Panc1 (cell line): ENCODE measurements at regions not wholly inside any gene's neighbourhood (a gene's known extent, or its start where the extent isn't known, plus 50 kb on each side); places are given as distances from the start of the nearest gene placed in this dataset.

Experiments used
- ATAC-seq: fragments of 200-7000 bp; cut with Tn5 transposase; 2 replicates; pipeline ENCODE4 v1.9.1; 2020; ENCODE audit warnings: mild to moderate bottlenecking, moderate library complexity
- BruUV-seq: library from RNA; stranded (reverse); fragments of 400-500 nt; replicated peaks from 2 replicates; lab custom pipeline; 2021; lab: Mats Ljungman, UMichigan
- CTCF ChIA-PET: fragments of 300-600 bp; sonication (Branson Sonifier 250); formaldehyde crosslinking; loops from one replicate; lab custom pipeline; 2022; ENCODE audit warnings: antibody characterized with exemption; lab: Charles Lee
- POLR2A ChIA-PET: fragments of 300-600 bp; sonication (Branson Sonifier 250); formaldehyde crosslinking; loops from one replicate; lab custom pipeline; 2022; ENCODE audit warnings: antibody characterized with exemption; lab: Charles Lee
- DNase-seq: peaks from one replicate; pipeline ENCODE4 v3.0.0-alpha.2; 2010; ENCODE audit warnings: low read depth, low spot score
- H3K27ac ChIP-seq: 2 replicates; pipeline ENCODE4 v1.5.1; 2011; ENCODE audit warnings: mild to moderate bottlenecking, low read length, inconsistent platforms
- H3K27me3 ChIP-seq: fragments of 200-500 bp; sonication (Bioruptor generic); 2 replicates; pipeline ENCODE4 v1.6.0; 2014; ENCODE audit warnings: low read length, inconsistent platforms; ENCODE audit not compliant: control insufficient read depth, insufficient read depth
- H3K36me3 ChIP-seq: fragments of 200-500 bp; sonication (Bioruptor generic); 2 replicates; pipeline ENCODE4 v1.5.1; 2014; ENCODE audit warnings: inconsistent platforms, mild to moderate bottlenecking, low read length, moderate library complexity; ENCODE audit not compliant: control insufficient read depth, insufficient read depth
- H3K4me1 ChIP-seq: 2 replicates; pipeline ENCODE4 v1.5.1; 2011; ENCODE audit warnings: inconsistent platforms, mild to moderate bottlenecking, low read length, moderate library complexity; ENCODE audit not compliant: control insufficient read depth, insufficient read depth
- H3K4me3 ChIP-seq, 2 experiments: 2 replicates each; pipeline ENCODE4 v1.5.1; 2011 to 2012; ENCODE audit warnings: low read depth in 2 of 2, low read length in 2 of 2, mild to moderate bottlenecking in 2 of 2, inconsistent platforms in 1 of 2, moderate library complexity in 1 of 2
- H3K9me3 ChIP-seq: fragments of 200-500 bp; sonication (Bioruptor generic); 2 replicates; pipeline ENCODE4 v1.5.1; 2014; ENCODE audit warnings: low read depth, mild to moderate bottlenecking, inconsistent platforms, low read length, moderate library complexity; ENCODE audit not compliant: control insufficient read depth, insufficient read depth
- CTCF ChIP-seq: fragments of 450-650 bp; IDR thresholded peaks from 2 replicates; pipeline ENCODE4 v1.5.1; 2017; ENCODE audit warnings: mild to moderate bottlenecking
- POLR2AphosphoS5 ChIP-seq: IDR thresholded peaks from 2 replicates; pipeline ENCODE4 v1.6.1; 2012; ENCODE audit warnings: mild to moderate bottlenecking, low read depth, low read length, moderate library complexity
- REST ChIP-seq, 2 experiments: IDR thresholded peaks; 2 replicates each; pipeline ENCODE4 v1.6.1; 2011 to 2012; ENCODE audit warnings: low read depth in 2 of 2, control low read depth in 1 of 2, low read length in 1 of 2, mild to moderate bottlenecking in 1 of 2, moderate library complexity in 1 of 2; ENCODE audit not compliant: insufficient read depth in 1 of 2
- SIN3A ChIP-seq: IDR thresholded peaks from 2 replicates; pipeline ENCODE4 v1.6.1; 2012; ENCODE audit warnings: low read depth, mild to moderate bottlenecking, low read length, moderate library complexity, borderline replicate concordance; ENCODE audit not compliant: insufficient read depth
- TCF7L2 ChIP-seq: IDR thresholded peaks from 2 replicates; pipeline ENCODE4 v1.6.1; 2011; ENCODE audit warnings: mild to moderate bottlenecking, low read depth, low read length, inconsistent platforms
- in situ Hi-C: cut with HindIII; loops from 2 replicates; pipeline ENCODE4 v1.10.0; 2016; ENCODE audit warnings: low sequenced_read_pairs, low pct_unique_long_range_greater_than_20kb
- intact Hi-C: fragments of 100-400 bp; cut with micrococcal nuclease; formaldehyde crosslinking; loops from one replicate; pipeline ENCODE4 v1.10.0; 2022; ENCODE audit not compliant: unreplicated experiment

GRCh38 chr5:53376853-53377252 is 103.6 kb upstream of the FST start:
- ATAC-seq (no peak), DNase-seq (no peak)
- Histone ChIP-seq H3K36me3 (no peaks in the 10 kb centered on the region), H3K4me3 (no peak overlapping the region), H3K4me1 (no peaks in the 10 kb centered on the region), H3K27ac (no peak overlapping the region), H3K27me3 (no peaks in the 10 kb centered on the region), H3K9me3 (no peaks in the 10 kb centered on the region)
- in situ Hi-C loops (no loop called here), intact Hi-C loops (no loop called here)
- TF ChIP-seq CTCF (no peak), POLR2AphosphoS5 (no peak), SIN3A (no peak)
- ChIA-PET POLR2A (no interaction called here), CTCF (no interaction called here)
- no TSS peak for BruUV-seq

- no TSS peak for BruUV-seq
- POLR2A ChIA-PET = interaction anchor here (0.6 kb wide), 1 partner anchor 62 kb away, joined by 4 read pairs; no protein-coding TSS in a partner anchor
- H3K4me1 ChIP-seq = no peaks in the 10 kb centered on the region
- intact Hi-C loops = no loop called here
- ATAC-seq (no peak), DNase-seq (no peak)
- no peak overlapping the region for H3K4me3 ChIP-seq
- in situ Hi-C loops = no loop called here
- H3K9me3 ChIP-seq = no peaks in the 10 kb centered on the region
- no peak for TF ChIP-seq CTCF
- no peak for TF ChIP-seq POLR2AphosphoS5
- TF ChIP-seq REST (IDR thresholded peaks at IDR 0.05; ENCODE audit: insufficient read depth in 1 of 2, low read depth in 2 of 2, low read length in 1 of 2) = no peak
- TF ChIP-seq SIN3A = no peak
- TF ChIP-seq TCF7L2 = no peak
- no peak overlapping the region for H3K27ac ChIP-seq
- CTCF ChIA-PET = interaction anchor here (0.6 kb wide), 1 partner anchor 462 kb away, joined by 4 read pairs; no protein-coding TSS in a partner anchor
- H3K27me3 ChIP-seq = no peaks in the 10 kb centered on the region
- no peaks in the 10 kb centered on the region for H3K36me3 ChIP-seq
Measured at GRCh38 chr5:53378190-53378589, 102.2 kb upstream of the FST start.
